Esophagus muscularis mucosa (tissue), 3 donors: ENCODE measurements at regions not wholly inside any gene's neighbourhood (a gene's known extent, or its start where the extent isn't known, plus 50 kb on each side); places are given as distances from the start of the nearest gene placed in this dataset.

Source experiments
- CTCF ChIP-seq, 3 experiments: fragments of 200-600 bp in 2 of 3; fragments of 450-650 bp in 1 of 3; sonication (generic) in 2 of 3; IDR thresholded peaks; one replicate each; pipeline ENCODE4 v1.5.1; 2017 to 2019; ENCODE audit warnings: antibody characterized with exemption in 3 of 3, mild to moderate bottlenecking in 2 of 3, moderate library complexity in 1 of 3
- POLR2A ChIP-seq: fragments of 450-650 bp; IDR thresholded peaks from one replicate; pipeline ENCODE4 v1.6.1; 2017; ENCODE audit warnings: antibody characterized with exemption, moderate library complexity, mild to moderate bottlenecking, low read depth

GRCh38 chrX:63514569-63515080 is 163.5 kb upstream of the SPIN4 start:
- TF ChIP-seq CTCF (IDR thresholded peaks at IDR 0.05), result no peak
- no peak for TF ChIP-seq POLR2A
